ENCODE measurements at regions not wholly inside any gene's neighbourhood (a gene's known extent, or its start where the extent isn't known, plus 50 kb on each side); places are given as distances from the start of the nearest gene placed in this dataset.

DNA sequence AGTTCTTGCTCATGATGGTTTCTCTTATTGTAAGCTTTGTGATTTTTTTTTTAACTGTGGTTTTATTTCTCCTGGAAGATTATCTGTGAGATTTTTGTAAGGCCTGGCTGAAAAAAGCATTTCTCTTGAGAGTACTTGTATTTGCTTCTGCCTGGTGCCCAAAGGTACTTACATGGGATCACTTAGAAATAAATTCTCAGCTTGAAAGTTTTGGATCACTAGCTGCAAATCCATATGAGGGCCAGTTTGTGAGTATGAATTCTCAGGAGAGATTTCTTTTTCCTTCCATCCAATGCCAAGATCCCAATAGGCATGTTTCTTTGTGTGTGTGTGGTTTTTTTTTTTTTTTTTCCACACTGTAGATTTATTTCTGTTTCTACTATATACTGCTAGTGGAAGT lies 1884.7 kb upstream of the PCDH7 start:
- no peak overlapping the region for H2AFZ ChIP-seq
- H3K27me3 Mint-ChIP-seq (ENCODE audit: insufficient read depth, low read depth, poor library complexity), result no peaks in the 10 kb centered on the region
- no peak overlapping the region for H3K4me3 ChIP-seq
- TF ChIP-seq, protein P1, sequence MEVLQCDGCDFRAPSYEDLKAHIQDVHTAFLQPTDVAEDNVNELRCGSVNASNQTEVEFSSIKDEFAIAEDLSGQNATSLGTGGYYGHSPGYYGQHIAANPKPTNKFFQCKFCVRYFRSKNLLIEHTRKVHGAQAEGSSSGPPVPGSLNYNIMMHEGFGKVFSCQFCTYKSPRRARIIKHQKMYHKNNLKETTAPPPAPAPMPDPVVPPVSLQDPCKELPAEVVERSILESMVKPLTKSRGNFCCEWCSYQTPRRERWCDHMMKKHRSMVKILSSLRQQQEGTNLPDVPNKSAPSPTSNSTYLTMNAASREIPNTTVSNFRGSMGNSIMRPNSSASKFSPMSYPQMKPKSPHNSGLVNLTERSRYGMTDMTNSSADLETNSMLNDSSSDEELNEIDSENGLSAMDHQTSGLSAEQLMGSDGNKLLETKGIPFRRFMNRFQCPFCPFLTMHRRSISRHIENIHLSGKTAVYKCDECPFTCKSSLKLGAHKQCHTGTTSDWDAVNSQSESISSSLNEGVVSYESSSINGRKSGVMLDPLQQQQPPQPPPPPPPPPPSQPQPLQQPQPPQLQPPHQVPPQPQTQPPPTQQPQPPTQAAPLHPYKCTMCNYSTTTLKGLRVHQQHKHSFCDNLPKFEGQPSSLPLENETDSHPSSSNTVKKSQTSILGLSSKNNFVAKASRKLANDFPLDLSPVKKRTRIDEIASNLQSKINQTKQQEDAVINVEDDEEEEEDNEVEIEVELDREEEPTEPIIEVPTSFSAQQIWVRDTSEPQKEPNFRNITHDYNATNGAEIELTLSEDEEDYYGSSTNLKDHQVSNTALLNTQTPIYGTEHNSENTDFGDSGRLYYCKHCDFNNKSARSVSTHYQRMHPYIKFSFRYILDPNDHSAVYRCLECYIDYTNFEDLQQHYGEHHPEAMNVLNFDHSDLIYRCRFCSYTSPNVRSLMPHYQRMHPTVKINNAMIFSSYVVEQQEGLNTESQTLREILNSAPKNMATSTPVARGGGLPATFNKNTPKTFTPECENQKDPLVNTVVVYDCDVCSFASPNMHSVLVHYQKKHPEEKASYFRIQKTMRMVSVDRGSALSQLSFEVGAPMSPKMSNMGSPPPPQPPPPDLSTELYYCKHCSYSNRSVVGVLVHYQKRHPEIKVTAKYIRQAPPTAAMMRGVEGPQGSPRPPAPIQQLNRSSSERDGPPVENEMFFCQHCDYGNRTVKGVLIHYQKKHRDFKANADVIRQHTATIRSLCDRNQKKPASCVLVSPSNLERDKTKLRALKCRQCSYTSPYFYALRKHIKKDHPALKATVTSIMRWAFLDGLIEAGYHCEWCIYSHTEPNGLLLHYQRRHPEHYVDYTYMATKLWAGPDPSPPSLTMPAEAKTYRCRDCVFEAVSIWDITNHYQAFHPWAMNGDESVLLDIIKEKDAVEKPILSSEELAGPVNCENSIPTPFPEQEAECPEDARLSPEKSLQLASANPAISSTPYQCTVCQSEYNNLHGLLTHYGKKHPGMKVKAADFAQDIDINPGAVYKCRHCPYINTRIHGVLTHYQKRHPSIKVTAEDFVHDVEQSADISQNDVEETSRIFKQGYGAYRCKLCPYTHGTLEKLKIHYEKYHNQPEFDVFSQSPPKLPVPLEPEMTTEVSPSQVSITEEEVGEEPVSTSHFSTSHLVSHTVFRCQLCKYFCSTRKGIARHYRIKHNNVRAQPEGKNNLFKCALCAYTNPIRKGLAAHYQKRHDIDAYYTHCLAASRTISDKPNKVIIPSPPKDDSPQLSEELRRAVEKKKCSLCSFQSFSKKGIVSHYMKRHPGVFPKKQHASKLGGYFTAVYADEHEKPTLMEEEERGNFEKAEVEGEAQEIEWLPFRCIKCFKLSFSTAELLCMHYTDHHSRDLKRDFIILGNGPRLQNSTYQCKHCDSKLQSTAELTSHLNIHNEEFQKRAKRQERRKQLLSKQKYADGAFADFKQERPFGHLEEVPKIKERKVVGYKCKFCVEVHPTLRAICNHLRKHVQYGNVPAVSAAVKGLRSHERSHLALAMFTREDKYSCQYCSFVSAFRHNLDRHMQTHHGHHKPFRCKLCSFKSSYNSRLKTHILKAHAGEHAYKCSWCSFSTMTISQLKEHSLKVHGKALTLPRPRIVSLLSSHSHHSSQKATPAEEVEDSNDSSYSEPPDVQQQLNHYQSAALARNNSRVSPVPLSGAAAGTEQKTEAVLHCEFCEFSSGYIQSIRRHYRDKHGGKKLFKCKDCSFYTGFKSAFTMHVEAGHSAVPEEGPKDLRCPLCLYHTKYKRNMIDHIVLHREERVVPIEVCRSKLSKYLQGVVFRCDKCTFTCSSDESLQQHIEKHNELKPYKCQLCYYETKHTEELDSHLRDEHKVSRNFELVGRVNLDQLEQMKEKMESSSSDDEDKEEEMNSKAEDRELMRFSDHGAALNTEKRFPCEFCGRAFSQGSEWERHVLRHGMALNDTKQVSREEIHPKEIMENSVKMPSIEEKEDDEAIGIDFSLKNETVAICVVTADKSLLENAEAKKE (CRISPR knock-in tag; IDR thresholded peaks at IDR 0.05), result no peak
- TF ChIP-seq POLR2AphosphoS5 (IDR thresholded peaks at IDR 0.05; ENCODE audit: low read depth) (no peak), EZH2 (IDR thresholded peaks at IDR 0.05; ENCODE audit: low read depth, unreplicated experiment) (no peak), NANOG (IDR thresholded peaks at IDR 0.05; ENCODE audit: borderline replicate concordance) (no peak), JUNB (IDR thresholded peaks at IDR 0.05; ENCODE audit: unreplicated experiment) (no peak), ZNF331 (CRISPR knock-in tag; IDR thresholded peaks at IDR 0.05; ENCODE audit: low read depth) (no peak), CREB1 (CRISPR knock-in tag; IDR thresholded peaks at IDR 0.05; ENCODE audit: low read depth) (no peak), ZNF114 (CRISPR knock-in tag; IDR thresholded peaks at IDR 0.05) (no peak), EZH2phosphoT487 (IDR thresholded peaks at IDR 0.05; ENCODE audit: unreplicated experiment) (no peak), STAT1 (IDR thresholded peaks at IDR 0.05; ENCODE audit: unreplicated experiment) (no peak)
- TF ChIP-seq, protein P2, sequence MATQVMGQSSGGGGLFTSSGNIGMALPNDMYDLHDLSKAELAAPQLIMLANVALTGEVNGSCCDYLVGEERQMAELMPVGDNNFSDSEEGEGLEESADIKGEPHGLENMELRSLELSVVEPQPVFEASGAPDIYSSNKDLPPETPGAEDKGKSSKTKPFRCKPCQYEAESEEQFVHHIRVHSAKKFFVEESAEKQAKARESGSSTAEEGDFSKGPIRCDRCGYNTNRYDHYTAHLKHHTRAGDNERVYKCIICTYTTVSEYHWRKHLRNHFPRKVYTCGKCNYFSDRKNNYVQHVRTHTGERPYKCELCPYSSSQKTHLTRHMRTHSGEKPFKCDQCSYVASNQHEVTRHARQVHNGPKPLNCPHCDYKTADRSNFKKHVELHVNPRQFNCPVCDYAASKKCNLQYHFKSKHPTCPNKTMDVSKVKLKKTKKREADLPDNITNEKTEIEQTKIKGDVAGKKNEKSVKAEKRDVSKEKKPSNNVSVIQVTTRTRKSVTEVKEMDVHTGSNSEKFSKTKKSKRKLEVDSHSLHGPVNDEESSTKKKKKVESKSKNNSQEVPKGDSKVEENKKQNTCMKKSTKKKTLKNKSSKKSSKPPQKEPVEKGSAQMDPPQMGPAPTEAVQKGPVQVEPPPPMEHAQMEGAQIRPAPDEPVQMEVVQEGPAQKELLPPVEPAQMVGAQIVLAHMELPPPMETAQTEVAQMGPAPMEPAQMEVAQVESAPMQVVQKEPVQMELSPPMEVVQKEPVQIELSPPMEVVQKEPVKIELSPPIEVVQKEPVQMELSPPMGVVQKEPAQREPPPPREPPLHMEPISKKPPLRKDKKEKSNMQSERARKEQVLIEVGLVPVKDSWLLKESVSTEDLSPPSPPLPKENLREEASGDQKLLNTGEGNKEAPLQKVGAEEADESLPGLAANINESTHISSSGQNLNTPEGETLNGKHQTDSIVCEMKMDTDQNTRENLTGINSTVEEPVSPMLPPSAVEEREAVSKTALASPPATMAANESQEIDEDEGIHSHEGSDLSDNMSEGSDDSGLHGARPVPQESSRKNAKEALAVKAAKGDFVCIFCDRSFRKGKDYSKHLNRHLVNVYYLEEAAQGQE (IDR thresholded peaks at IDR 0.05; ENCODE audit: unreplicated experiment), result no peak
- TF ChIP-seq, protein P3, sequence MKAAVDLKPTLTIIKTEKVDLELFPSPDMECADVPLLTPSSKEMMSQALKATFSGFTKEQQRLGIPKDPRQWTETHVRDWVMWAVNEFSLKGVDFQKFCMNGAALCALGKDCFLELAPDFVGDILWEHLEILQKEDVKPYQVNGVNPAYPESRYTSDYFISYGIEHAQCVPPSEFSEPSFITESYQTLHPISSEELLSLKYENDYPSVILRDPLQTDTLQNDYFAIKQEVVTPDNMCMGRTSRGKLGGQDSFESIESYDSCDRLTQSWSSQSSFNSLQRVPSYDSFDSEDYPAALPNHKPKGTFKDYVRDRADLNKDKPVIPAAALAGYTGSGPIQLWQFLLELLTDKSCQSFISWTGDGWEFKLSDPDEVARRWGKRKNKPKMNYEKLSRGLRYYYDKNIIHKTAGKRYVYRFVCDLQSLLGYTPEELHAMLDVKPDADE (IDR thresholded peaks at IDR 0.05), result no peak
- TF ChIP-seq, protein P4, sequence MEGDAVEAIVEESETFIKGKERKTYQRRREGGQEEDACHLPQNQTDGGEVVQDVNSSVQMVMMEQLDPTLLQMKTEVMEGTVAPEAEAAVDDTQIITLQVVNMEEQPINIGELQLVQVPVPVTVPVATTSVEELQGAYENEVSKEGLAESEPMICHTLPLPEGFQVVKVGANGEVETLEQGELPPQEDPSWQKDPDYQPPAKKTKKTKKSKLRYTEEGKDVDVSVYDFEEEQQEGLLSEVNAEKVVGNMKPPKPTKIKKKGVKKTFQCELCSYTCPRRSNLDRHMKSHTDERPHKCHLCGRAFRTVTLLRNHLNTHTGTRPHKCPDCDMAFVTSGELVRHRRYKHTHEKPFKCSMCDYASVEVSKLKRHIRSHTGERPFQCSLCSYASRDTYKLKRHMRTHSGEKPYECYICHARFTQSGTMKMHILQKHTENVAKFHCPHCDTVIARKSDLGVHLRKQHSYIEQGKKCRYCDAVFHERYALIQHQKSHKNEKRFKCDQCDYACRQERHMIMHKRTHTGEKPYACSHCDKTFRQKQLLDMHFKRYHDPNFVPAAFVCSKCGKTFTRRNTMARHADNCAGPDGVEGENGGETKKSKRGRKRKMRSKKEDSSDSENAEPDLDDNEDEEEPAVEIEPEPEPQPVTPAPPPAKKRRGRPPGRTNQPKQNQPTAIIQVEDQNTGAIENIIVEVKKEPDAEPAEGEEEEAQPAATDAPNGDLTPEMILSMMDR (conservative IDR thresholded peaks at IDR 0.05; ENCODE audit: low read depth in 2 of 2), result no peak
- no peak for ATAC-seq
- no peaks in the 10 kb centered on the region for H3K27me3 ChIP-seq (ENCODE audit: insufficient read depth)
- H3K4me1 Mint-ChIP-seq, result peaks cover 2% of the 10 kb centered on the region; the same call in 2 of the 3 replicates
- no peak overlapping the region for H3K4me3 Mint-ChIP-seq
- no peaks in the 10 kb centered on the region for H3K9me2 ChIP-seq (ENCODE audit: insufficient read depth)
- DNase-seq (ENCODE audit: low spot score), result no peak
- H4K20me1 ChIP-seq (replicated peaks; ENCODE audit: insufficient read depth), result no peaks in the 10 kb centered on the region
- no peak overlapping the region for H3K4me2 ChIP-seq
- no peaks in the 10 kb centered on the region for H3K36me3 Mint-ChIP-seq (ENCODE audit: low read depth)
- no peaks in the 10 kb centered on the region for H3F3A ChIP-seq (replicated peaks; ENCODE audit: low read depth)
- H3K9me3 Mint-ChIP-seq, result no peaks in the 10 kb centered on the region
- no peaks in the 10 kb centered on the region for H3K79me2 ChIP-seq (replicated peaks; ENCODE audit: insufficient read depth)
- no peaks in the 10 kb centered on the region for H3K36me3 ChIP-seq (ENCODE audit: insufficient read depth)
- no peak overlapping the region for H3K27ac ChIP-seq (ENCODE audit: low read depth)
- no peak overlapping the region for H3K27ac Mint-ChIP-seq
- no peaks in the 10 kb centered on the region for H3K4me1 ChIP-seq (ENCODE audit: insufficient read depth)
